Forelimb muscle (tissue), 1 donor: ENCODE measurements at regions not wholly inside any gene's neighbourhood (a gene's known extent, or its start where the extent isn't known, plus 50 kb on each side); places are given as distances from the start of the nearest gene placed in this dataset.

Experiments used
- DNase-seq: peaks from one replicate; pipeline ENCODE4 v3.0.0-alpha.2; 2013; ENCODE audit warnings: low read depth

- no peak for DNase-seq
These were observed 138.5 kb downstream of the RBM26 start for GRCh38 chr13:79267560-79267959.

- no peak for DNase-seq
These were observed 147.6 kb downstream of the RBM26 start for GRCh38 chr13:79258489-79258888.

GRCh38 chr13:79246578-79246949 lies 159.5 kb downstream of the RBM26 start:
- DNase-seq = no peak

- no peak for DNase-seq
These were observed 160.0 kb downstream of the RBM26 start for GRCh38 chr13:79245937-79246577.

GRCh38 chr13:79241697-79242096 lies 164.4 kb downstream of the RBM26 start:
- no peak for DNase-seq

- DNase-seq = no peak
These were observed 168.1 kb downstream of the RBM26 start for GRCh38 chr13:79237981-79238380.

GRCh38 chr13:79231887-79232286 lies 174.2 kb downstream of the RBM26 start:
- no peak for DNase-seq

GRCh38 chr13:79229761-79230160 lies 176.3 kb downstream of the RBM26 start:
- no peak for DNase-seq

GRCh38 chr13:79228972-79229371 lies 177.1 kb downstream of the RBM26 start:
- DNase-seq = no peak

- DNase-seq = no peak
These were observed 178.6 kb downstream of the RBM26 start for GRCh38 chr13:79227418-79227817.

GRCh38 chr13:79226938-79227337 lies 179.1 kb downstream of the RBM26 start:
- DNase-seq = no peak

- no peak for DNase-seq
These were observed 179.8 kb downstream of the RBM26 start for GRCh38 chr13:79226250-79226649.

GRCh38 chr13:79225487-79226232 lies 180.4 kb downstream of the RBM26 start:
- no peak for DNase-seq

- no peak for DNase-seq
These were observed 183.4 kb downstream of the RBM26 start for GRCh38 chr13:79222427-79223205.

- DNase-seq = no peak
These were observed 193.9 kb downstream of the RBM26 start for GRCh38 chr13:79212064-79212619.

GRCh38 chr13:79211377-79211776 lies 194.7 kb downstream of the RBM26 start:
- DNase-seq = no peak

GRCh38 chr13:79197933-79198332 lies 208.1 kb downstream of the RBM26 start:
- DNase-seq = no peak

- no peak for DNase-seq
These were observed 209.2 kb downstream of the RBM26 start for GRCh38 chr13:79196843-79197242.

GRCh38 chr13:79196366-79196765 lies 209.7 kb downstream of the RBM26 start:
- no peak for DNase-seq

- DNase-seq = no peak
These were observed 211.3 kb downstream of the RBM26 start for GRCh38 chr13:79194727-79195126.

GRCh38 chr13:79194272-79194671 lies 211.8 kb downstream of the RBM26 start:
- no peak for DNase-seq

GRCh38 chr13:79191501-79191900 lies 214.6 kb downstream of the RBM26 start:
- no peak for DNase-seq
